SW480 (cell line): ENCODE measurements at regions not wholly inside any gene's neighbourhood (a gene's known extent, or its start where the extent isn't known, plus 50 kb on each side); places are given as distances from the start of the nearest gene placed in this dataset.

Source experiments
- DNase-seq: peaks from one replicate; pipeline ENCODE4 v3.0.0-alpha.2; 2016; ENCODE audit warnings: low spot score

GRCh38 chr6:44062771-44063560 is 64.3 kb downstream of the MRPL14 start:
- no peak for DNase-seq

- no peak for DNase-seq
Observed at GRCh38 chr6:44062105-44062770, 65.0 kb downstream of the MRPL14 start.

GRCh38 chr6:44061375-44062104 is 65.7 kb downstream of the MRPL14 start:
- no peak for DNase-seq

- DNase-seq = no peak
Observed at GRCh38 chr6:44060612-44061374, 66.5 kb downstream of the MRPL14 start.

DNA sequence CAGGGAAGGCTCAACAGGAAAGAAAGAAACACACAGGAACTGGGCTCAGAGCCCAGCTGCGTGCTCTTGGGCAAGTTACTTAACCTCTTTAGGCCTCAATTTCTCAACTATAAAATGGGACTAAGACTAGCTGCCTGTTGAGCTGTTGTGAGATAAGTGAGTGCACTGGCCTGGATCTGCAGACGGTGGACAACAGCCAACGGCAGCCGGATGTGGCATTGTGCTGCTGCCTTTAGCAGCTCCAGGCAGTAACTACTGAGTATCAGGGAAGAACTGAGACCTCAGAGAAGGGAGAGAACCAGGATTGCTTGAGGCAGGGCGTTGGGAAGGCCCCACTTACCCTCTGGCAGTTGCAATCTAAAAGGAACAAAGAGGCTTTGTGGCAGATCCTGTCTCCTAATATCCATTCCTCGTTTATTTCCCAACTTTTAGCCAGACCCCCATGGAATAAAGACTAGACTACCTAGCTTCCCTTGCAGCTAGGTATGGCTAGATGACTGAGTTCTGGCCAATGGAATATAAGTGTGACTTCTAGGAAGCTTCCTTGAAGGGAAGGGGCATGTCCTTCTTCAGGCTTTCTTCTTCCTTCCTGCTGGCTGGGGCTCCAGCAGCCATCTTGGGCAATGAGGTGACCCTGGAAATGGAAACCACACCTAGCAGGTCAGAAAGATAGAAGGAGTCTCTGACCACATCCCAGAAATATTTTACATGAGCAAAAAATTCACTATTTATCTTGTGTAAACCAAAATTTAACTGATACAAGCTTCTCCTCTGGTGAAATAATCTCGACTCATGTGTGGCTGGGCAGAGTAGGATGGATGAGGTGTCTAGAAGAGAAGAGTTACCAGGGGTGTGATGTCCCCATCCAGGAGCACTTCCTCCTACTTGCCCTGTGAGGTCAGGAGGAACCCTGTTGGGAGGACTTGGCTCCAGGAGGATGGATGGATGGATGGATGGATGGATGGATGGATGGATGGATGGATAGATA is 67.6 kb downstream of the MRPL14 start:
- DNase-seq = no peak

DNA sequence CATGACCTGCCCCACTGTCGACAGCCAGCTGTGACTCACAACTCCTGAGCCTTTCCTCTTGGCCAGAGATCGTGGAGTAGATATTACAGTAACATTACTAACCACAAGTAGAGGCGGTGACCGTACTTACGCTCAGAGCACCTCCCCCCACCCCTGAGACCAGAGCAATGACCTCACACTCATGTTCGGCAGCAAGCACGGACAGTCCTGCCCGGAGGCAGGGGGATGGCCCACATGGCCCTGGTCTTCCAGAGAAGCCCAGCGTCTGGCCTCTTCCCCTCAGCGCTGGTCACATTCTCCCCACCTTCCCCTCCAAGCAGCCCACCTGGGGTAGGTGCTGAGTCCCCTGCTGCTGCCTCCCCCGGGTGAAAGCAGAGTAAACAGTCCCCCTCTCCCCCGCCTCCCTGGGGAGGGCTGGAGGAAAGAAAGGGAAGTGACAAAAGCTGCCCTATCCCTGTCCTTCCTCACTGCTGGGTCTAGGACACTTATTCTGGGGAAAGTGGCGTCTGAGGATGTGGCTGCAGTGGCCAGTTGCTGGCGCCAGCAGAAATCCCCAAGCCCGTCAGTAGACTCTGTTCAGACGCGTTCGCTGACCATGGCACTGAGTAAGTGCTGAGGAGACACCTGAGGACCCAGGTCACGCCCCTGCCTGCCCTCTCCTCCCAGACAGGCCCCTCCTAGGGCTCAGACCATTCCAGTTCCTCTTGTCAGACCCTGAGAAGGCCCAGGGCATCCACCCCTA is 68.5 kb downstream of the MRPL14 start:
- DNase-seq = peak; percentile 89

DNA sequence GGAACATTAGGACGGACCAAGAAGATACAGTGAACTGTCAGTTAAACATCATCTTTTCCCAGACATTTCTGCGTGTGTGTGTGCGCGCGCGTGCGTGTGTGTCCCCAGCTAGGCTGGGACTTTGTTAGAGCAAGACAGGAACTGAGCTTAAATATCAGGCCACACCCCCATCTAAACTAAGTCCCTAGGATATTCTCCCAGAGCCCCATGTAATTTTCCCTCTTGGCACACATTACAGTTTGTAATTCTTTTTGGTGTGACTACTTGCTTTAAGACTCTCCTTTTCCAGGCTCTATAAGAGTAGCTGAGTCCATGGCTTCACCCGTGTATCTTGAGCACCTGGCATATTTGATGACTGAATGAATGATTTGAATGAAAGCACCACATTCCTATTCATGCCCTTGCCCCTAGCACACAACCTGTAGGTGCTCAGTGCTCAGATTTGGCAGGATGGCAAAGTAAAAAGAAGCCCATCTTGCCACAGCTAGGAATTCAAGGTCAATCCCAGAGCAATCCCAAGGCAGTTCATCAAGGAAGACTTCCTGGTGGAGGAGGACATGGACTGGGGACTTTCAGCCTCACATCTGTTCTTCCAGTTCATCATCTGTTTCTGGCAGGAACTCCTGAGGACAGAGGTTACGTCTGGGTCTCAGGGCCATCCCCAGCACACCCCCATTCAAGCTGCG is 69.2 kb downstream of the MRPL14 start:
- no peak for DNase-seq

DNA sequence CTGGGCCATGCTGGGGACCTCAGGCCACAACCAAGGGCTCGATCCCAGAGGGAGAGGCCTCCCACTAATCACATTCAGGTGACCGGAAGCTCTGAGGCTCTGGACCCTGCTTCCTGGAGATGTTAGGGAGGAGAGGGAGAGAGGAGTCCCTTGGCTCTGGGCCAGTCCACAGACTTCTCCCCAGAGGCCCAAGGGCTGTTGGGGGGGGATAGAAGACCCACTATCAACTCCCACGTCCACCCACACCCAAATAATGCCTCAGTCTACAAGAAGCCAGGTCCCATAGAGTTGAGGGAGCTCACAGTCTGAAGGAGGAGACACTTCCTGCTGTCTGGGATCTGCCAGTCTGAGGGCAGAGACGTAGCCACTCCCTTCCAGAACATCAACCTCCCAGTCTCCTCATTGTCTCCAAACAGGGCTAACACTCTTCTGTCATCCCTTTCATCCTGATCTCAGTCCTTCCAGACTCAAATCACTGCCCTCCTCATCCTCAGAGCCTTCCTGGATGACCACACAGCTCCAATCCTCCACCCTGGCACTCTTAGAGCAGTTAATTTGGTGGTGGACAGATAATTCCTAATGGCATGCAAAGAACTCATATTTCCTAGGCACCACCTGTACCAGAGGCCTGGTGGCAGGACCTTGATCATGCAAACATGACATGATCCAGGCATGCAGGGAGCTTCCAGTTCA is 69.9 kb downstream of the MRPL14 start:
- DNase-seq = no peak

GRCh38 chr6:44056392-44057237 is 70.6 kb downstream of the MRPL14 start:
- DNase-seq = no peak

DNA sequence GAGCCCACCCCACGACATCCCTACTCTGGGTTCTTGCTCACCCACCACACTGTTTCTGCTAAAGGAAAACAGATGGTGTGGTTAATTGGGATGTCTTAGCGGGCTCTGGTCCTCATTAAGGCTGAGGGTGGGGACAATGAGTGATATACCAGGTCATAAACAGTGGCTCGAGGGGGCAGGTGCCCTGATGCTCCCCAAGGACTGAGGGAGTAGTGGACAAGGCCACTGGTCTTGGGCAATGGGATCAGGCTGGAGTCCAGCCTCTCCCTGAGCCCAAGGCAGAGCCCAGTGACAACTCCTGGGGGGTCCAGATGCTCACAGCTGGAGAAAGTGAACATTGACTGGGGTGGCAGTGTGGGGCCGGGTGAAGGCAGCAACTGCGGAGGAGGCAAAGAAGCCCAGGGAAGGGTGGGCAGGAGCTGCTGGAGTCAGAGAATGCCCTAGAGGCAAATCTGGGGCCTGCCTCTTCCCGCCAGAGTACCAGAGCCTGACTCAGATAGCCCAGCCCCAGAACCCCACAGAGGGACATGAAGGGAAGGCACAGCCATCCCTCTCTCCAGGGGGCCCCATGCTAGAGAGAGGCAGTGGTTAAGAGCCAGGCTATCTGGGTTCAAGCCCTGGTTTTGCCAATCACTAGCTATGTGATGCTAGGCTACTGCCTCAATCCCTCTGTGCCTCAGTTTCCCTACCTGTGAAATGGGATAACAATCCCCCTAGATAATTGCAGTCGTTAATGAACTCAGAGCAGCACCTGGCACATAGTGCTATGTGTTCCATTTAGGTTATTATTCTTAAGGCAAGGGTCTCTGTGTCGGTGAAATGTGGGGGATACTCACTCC is 72.3 kb downstream of the MRPL14 start:
- DNase-seq = no peak

GRCh38 chr6:44053760-44054556 is 73.3 kb downstream of the MRPL14 start:
- DNase-seq = no peak

- DNase-seq = no peak
Observed at GRCh38 chr6:44053106-44053756, 74.0 kb downstream of the MRPL14 start.

- DNase-seq = no peak
Observed at GRCh38 chr6:44052419-44053023, 74.7 kb downstream of the MRPL14 start.

DNA sequence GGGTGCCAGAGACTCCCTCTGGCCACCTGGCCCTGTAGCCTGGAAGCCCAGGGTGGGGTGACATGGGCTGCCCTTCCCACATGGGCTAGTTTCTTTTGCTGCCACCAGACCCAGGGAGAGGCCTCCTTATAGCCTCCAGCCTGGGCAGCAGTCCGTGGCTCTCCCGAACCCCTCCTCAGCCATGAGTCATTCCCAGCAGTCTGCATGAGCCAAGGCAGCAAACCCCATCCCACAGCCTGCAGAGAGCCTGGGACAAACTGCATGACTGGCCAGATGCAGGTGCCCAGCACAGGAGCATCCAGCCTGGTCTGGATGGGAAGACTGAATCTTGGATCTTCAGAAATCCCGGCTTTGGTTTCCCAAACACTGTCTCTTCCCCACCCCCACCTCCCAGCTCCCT is 75.7 kb downstream of the MRPL14 start:
- no peak for DNase-seq

- peak; percentile 28 for DNase-seq
Observed at GRCh38 chr6:44050872-44051505, 76.3 kb downstream of the MRPL14 start.
